Body of pancreas (tissue), 4 donors: ENCODE measurements at regions not wholly inside any gene's neighbourhood (a gene's known extent, or its start where the extent isn't known, plus 50 kb on each side); places are given as distances from the start of the nearest gene placed in this dataset.

Experiments used
- CTCF ChIP-seq, 7 experiments: fragments of 450-650 bp in 4 of 7; fragments of 200-600 bp in 3 of 7; sonication (generic) in 3 of 7; IDR thresholded peaks; one replicate each; pipeline ENCODE4 v1.5.1; 2016 to 2019; ENCODE audit warnings: antibody characterized with exemption in 7 of 7
- POLR2A ChIP-seq, 3 donors: fragments of 450-650 bp; IDR thresholded peaks; one replicate each; pipeline ENCODE4 v1.6.1; 2016; ENCODE audit warnings: antibody characterized with exemption in 3 of 3, mild to moderate bottlenecking in 2 of 3

GRCh38 chr20:50408526-50409364, 101.4 kb upstream of the PTPN1 start:
- TF ChIP-seq POLR2A (IDR thresholded peaks at IDR 0.05) (no peak), CTCF (IDR thresholded peaks at IDR 0.05) (no peak)
